B cell (primary cell): ENCODE measurements at regions not wholly inside any gene's neighbourhood (a gene's known extent, or its start where the extent isn't known, plus 50 kb on each side); places are given as distances from the start of the nearest gene placed in this dataset.

ENCODE experiments used
- ATAC-seq: fragments of 200-7000 bp; cut with Tn5 transposase; one replicate; pipeline ENCODE4 v1.10.0; 2021; ENCODE audit warnings: low read depth, mild to moderate bottlenecking, moderate number of reproducible peaks, moderate library complexity
- CTCF ChIA-PET: fragments of 350-600 bp; sonication (Branson Sonifier 250); formaldehyde crosslinking; loops from one replicate; lab custom pipeline; 2021; ENCODE audit warnings: antibody characterized with exemption, inconsistent platforms; lab: Charles Lee
- POLR2A ChIA-PET: fragments of 350-600 bp; sonication (Branson Sonifier 250); formaldehyde crosslinking; loops from one replicate; lab custom pipeline; 2021; ENCODE audit warnings: antibody characterized with exemption; lab: Charles Lee
- DNase-seq: peaks from one replicate; pipeline ENCODE4 v3.0.0; 2013
- H2AFZ ChIP-seq: 2 replicates; pipeline ENCODE4 v1.6.1; 2012; ENCODE audit warnings: mild to moderate bottlenecking, low read depth, low read length; ENCODE audit not compliant: insufficient read depth, poor library complexity, severe bottlenecking
- H3K27ac ChIP-seq, 2 donors: 1 replicate in 1 of 2; 2 replicates in 1 of 2; pipeline ENCODE4 v1.5.1; 2012 to 2013; ENCODE audit warnings: low read length in 2 of 2, mild to moderate bottlenecking in 2 of 2, moderate library complexity in 1 of 2
- H3K27me3 ChIP-seq, 4 experiments: fragments of 200-600 bp in 1 of 4; sonication (generic) in 1 of 4; replicated peaks in 1 of 4; 1 replicate in 2 of 4; 2 replicates in 2 of 4; pipeline versions ENCODE4 v1.6.1 to v1.7.0; 2013 to 2016; ENCODE audit warnings: low read length in 3 of 4, mild to moderate bottlenecking in 2 of 4, mixed read lengths in 1 of 4, moderate library complexity in 1 of 4; ENCODE audit not compliant: insufficient read depth in 4 of 4, control insufficient read depth in 3 of 4; ENCODE audit errors: control extremely low read depth in 1 of 4
- H3K36me3 ChIP-seq, 2 experiments: replicated peaks in 1 of 2; 1 replicate in 1 of 2; 2 replicates in 1 of 2; pipeline versions ENCODE4 v1.6.1 to v1.7.1; 2013; ENCODE audit warnings: low read length in 1 of 2; ENCODE audit not compliant: insufficient read depth in 2 of 2, control insufficient read depth in 1 of 2; ENCODE audit errors: control extremely low read depth in 1 of 2, extremely low read depth in 1 of 2
- H3K4me1 ChIP-seq, 2 donors: fragments of 200-600 bp in 1 of 2; sonication (generic) in 1 of 2; 1 replicate in 1 of 2; 2 replicates in 1 of 2; pipeline versions ENCODE4 v1.5.1 to v1.6.1; 2013 to 2017; ENCODE audit warnings: low read length in 2 of 2; ENCODE audit not compliant: control insufficient read depth in 2 of 2, insufficient read depth in 2 of 2
- H3K4me2 ChIP-seq: replicated peaks from 2 replicates; pipeline ENCODE3; 2012; ENCODE audit warnings: mild to moderate bottlenecking, low read depth, low read length; ENCODE audit not compliant: poor library complexity, severe bottlenecking
- H3K4me3 ChIP-seq, 5 experiments: fragments of 200-600 bp in 1 of 5; sonication (generic) in 1 of 5; 1 replicate in 3 of 5; 2 replicates in 2 of 5; pipeline versions ENCODE4 v1.5.1 to v1.7.0; 2011 to 2016; ENCODE audit warnings: low read length in 4 of 5, mild to moderate bottlenecking in 4 of 5, low read depth in 2 of 5, control low read depth in 1 of 5, moderate library complexity in 1 of 5; ENCODE audit not compliant: insufficient read depth in 1 of 5; ENCODE audit errors: control extremely low read depth in 1 of 5, extremely low read depth in 1 of 5
- H3K79me2 ChIP-seq: fragments of 200-600 bp; sonication (generic); one replicate; pipeline ENCODE4 v1.6.0; 2016; ENCODE audit warnings: low read length; ENCODE audit not compliant: control insufficient read depth, insufficient read depth
- H3K9ac ChIP-seq: fragments of 200-600 bp; sonication (generic); 2 replicates; pipeline ENCODE4 v1.6.1; 2017; ENCODE audit warnings: mild to moderate bottlenecking, low read length, moderate library complexity
- H3K9me3 ChIP-seq, 3 donors: one replicate each; pipeline versions ENCODE4 v1.6.1 to v1.7.1; 2013; ENCODE audit warnings: low read length in 2 of 3; ENCODE audit not compliant: control insufficient read depth in 2 of 3, insufficient read depth in 1 of 3; ENCODE audit errors: control extremely low read depth in 1 of 3
- H4K20me1 ChIP-seq: 2 replicates; pipeline ENCODE4 v1.6.0; 2012; ENCODE audit warnings: mild to moderate bottlenecking, low read length; ENCODE audit not compliant: insufficient read depth, control insufficient read depth, poor library complexity, severe bottlenecking
- H3K27ac Mint-ChIP-seq: one replicate; pipeline ENCODE4 v1.8.0; 2021; ENCODE audit warnings: mixed read lengths
- H3K27me3 Mint-ChIP-seq: one replicate; pipeline ENCODE4 v1.8.0; 2021; ENCODE audit warnings: mixed read lengths
- H3K4me1 Mint-ChIP-seq: one replicate; pipeline ENCODE4 v1.8.0; 2021; ENCODE audit warnings: mixed read lengths
- H3K4me3 Mint-ChIP-seq: one replicate; pipeline ENCODE4 v1.8.0; 2021; ENCODE audit warnings: mixed read lengths
- H3K9me3 Mint-ChIP-seq: one replicate; pipeline ENCODE4 v1.8.0; 2022; ENCODE audit warnings: mixed read lengths; ENCODE audit not compliant: insufficient read depth
- EZH2 ChIP-seq: IDR thresholded peaks from 2 replicates; pipeline ENCODE4 v1.6.1; 2012; ENCODE audit warnings: borderline replicate concordance, low read depth, mild to moderate bottlenecking, moderate library complexity, low read length; ENCODE audit not compliant: insufficient read depth, poor library complexity, severe bottlenecking
- WGBS: methylation state at CpG from one replicate; pipeline ENCODE4 v1.1.5; 2013; ENCODE audit warnings: missing lambda C conversion rate; ENCODE audit not compliant: insufficient coverage; 5-methylcytosine and 5-hydroxymethylcytosine counted together
- intact Hi-C: fragments of 100-400 bp; cut with micrococcal nuclease; formaldehyde crosslinking; loops from one replicate; pipeline ENCODE4 v1.10.0; 2022
- TF ChIP-seq, protein P1 (sequence below): fragments of 200-600 bp; IDR thresholded peaks from one replicate; pipeline ENCODE4 v1.8.0; 2022; ENCODE audit warnings: antibody characterized with exemption, mild to moderate bottlenecking

DNA sequence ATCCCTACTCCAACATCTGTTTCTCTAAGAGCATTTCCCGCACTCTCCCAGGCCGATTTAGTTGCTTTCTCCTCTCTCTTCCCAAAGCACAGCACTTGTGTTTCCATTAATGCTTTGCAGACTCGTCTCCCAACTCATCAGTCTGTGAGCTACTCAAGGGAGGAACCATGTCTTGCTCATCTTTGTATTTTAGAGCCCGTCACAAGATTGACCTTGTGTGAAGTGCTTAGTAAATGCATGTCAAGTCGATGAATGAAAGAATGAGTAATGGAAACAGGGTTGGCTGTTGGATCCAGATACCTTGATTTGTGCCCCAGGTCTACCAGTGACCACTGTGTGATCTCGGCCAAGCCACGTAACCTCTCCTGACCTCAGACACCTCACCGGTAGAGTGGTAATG, 99.3 kb downstream of the KLF4 start:
- Histone ChIP-seq H3K27me3 (no peaks in the 10 kb centered on the region), H3K79me2 (no peaks in the 10 kb centered on the region), H3K4me3 (no peak overlapping the region), H3K9me3 (no peaks in the 10 kb centered on the region), H3K4me2 (no peak overlapping the region), H3K36me3 (no peaks in the 10 kb centered on the region), H3K27ac (no peak overlapping the region), H3K9ac (no peak overlapping the region), H4K20me1 (no peaks in the 10 kb centered on the region), H3K4me1 (no peaks in the 10 kb centered on the region), H2AFZ (no peak overlapping the region)
- Mint-ChIP-seq H3K4me3 (no peak overlapping the region), H3K27ac (no peak overlapping the region), H3K4me1 (no peaks in the 10 kb centered on the region), H3K27me3 (peaks cover 11% of the 10 kb centered on the region), H3K9me3 (no peaks in the 10 kb centered on the region)
- ChIA-PET POLR2A (no interaction called here), CTCF (no interaction called here)
- TF ChIP-seq, protein P1, sequence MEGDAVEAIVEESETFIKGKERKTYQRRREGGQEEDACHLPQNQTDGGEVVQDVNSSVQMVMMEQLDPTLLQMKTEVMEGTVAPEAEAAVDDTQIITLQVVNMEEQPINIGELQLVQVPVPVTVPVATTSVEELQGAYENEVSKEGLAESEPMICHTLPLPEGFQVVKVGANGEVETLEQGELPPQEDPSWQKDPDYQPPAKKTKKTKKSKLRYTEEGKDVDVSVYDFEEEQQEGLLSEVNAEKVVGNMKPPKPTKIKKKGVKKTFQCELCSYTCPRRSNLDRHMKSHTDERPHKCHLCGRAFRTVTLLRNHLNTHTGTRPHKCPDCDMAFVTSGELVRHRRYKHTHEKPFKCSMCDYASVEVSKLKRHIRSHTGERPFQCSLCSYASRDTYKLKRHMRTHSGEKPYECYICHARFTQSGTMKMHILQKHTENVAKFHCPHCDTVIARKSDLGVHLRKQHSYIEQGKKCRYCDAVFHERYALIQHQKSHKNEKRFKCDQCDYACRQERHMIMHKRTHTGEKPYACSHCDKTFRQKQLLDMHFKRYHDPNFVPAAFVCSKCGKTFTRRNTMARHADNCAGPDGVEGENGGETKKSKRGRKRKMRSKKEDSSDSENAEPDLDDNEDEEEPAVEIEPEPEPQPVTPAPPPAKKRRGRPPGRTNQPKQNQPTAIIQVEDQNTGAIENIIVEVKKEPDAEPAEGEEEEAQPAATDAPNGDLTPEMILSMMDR: no peak
- TF ChIP-seq EZH2: no peak
- intact Hi-C loops: no loop called here
- ATAC-seq (no peak), DNase-seq (no peak)
- 93% methylated on average over 7 of the region's 8 CpGs for WGBS

DNA sequence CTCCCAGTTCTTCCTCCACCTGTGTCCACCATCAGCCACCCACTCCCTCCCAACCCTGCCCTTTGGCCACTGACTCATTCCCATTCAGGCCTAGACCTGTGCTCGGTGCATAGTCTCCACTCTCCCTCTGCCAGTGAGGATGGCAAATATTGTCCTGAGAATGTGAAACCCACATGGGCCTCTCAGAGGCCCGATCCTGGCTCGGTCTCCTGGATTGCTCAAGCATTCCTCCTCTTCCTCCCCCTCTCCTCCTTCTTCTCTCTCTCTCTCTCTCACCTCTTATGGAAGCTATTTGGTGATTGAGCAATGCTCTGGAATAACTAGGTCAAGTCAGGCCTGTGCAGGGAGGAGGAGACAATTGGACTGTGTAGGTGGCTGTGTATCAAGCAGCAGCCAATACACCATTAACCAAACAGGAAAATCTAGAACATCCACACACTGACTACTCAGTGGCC, 99.9 kb downstream of the KLF4 start:
- intact Hi-C loops: no loop called here
- H3K4me3 Mint-ChIP-seq: no peak overlapping the region
- no peak overlapping the region for H3K27ac ChIP-seq
- CTCF ChIA-PET: no interaction called here
- no peak overlapping the region for H3K27ac Mint-ChIP-seq
- H3K36me3 ChIP-seq: no peaks in the 10 kb centered on the region
- H2AFZ ChIP-seq: no peak overlapping the region
- H3K79me2 ChIP-seq: no peaks in the 10 kb centered on the region
- no peak for ATAC-seq
- H3K4me2 ChIP-seq: no peak overlapping the region
- H3K4me3 ChIP-seq: no peak overlapping the region
- no peaks in the 10 kb centered on the region for H4K20me1 ChIP-seq
- H3K9me3 ChIP-seq: no peaks in the 10 kb centered on the region
- no peaks in the 10 kb centered on the region for H3K4me1 Mint-ChIP-seq
- TF ChIP-seq, protein P1: no peak
- TF ChIP-seq EZH2: no peak
- POLR2A ChIA-PET: no interaction called here
- no peak overlapping the region for H3K9ac ChIP-seq
- H3K27me3 Mint-ChIP-seq: peaks cover 11% of the 10 kb centered on the region
- DNase-seq: no peak
- no peaks in the 10 kb centered on the region for H3K27me3 ChIP-seq
- H3K4me1 ChIP-seq: no peaks in the 10 kb centered on the region
- 83% methylated on average over 2 of the region's 3 CpGs for WGBS
- H3K9me3 Mint-ChIP-seq: no peaks in the 10 kb centered on the region
